GM12878 (cell line): ENCODE measurements at regions not wholly inside any gene's neighbourhood (a gene's known extent, or its start where the extent isn't known, plus 50 kb on each side); places are given as distances from the start of the nearest gene placed in this dataset.

Source experiments
- ATAC-seq: fragments of 200-7000 bp; cut with Tn5 transposase; 3 replicates; pipeline ENCODE4 v1.9.1; 2020; ENCODE audit warnings: mild to moderate bottlenecking, moderate library complexity
- BruUV-seq: library from RNA; stranded (reverse); fragments of 400-500 nt; replicated peaks from 2 replicates; lab custom pipeline; 2021; lab: Mats Ljungman, UMichigan
- CTCF ChIA-PET: fragments of 300-600 bp; sonication (Branson Sonifier 250); formaldehyde crosslinking; extraction: SDS; loops from one replicate; lab custom pipeline; 2021; ENCODE audit warnings: inconsistent platforms; lab: Yijun Ruan, JAX
- POLR2A ChIA-PET: fragments of 350-600 bp; formaldehyde crosslinking; extraction: SDS; loops from one replicate; lab custom pipeline; 2021; ENCODE audit warnings: inconsistent platforms; lab: Charles Lee
- RAD21 ChIA-PET: fragments of 300-600 bp; sonication (Branson Sonifier 250); formaldehyde crosslinking; loops from one replicate; lab custom pipeline; 2023; ENCODE audit warnings: antibody characterized with exemption; ENCODE audit not compliant: unreplicated experiment; lab: Charles Lee
- SMC1A ChIA-PET: fragments of 300-600 bp; sonication (Branson Sonifier 250); formaldehyde crosslinking; loops from one replicate; lab custom pipeline; 2023; ENCODE audit not compliant: unreplicated experiment, uncharacterized antibody; lab: Charles Lee
- DNase-seq: peaks from one replicate; pipeline ENCODE4 v3.0.0-alpha.2; 2011; ENCODE audit warnings: low read depth, low spot score
- FAIRE-seq: peaks from 3 replicates; lab custom pipeline; 2011; peaks lifted over from hg19 to GRCh38; lab: Jason Lieb, UNC
- H2AFZ ChIP-seq: 2 replicates; pipeline ENCODE4 v1.6.0; 2011; ENCODE audit warnings: low read depth, low read length, control low read depth; ENCODE audit not compliant: control insufficient read depth
- H3K27ac ChIP-seq: 2 replicates; pipeline ENCODE4 v1.5.1; 2011; ENCODE audit warnings: control low read depth; ENCODE audit not compliant: control insufficient read depth, insufficient read depth
- H3K27me3 ChIP-seq, 2 experiments: replicated peaks in 1 of 2; 2 replicates each; pipeline versions ENCODE4 v1.6.0 to v1.6.1; 2011; ENCODE audit warnings: low read length in 1 of 2; ENCODE audit not compliant: control insufficient read depth in 2 of 2, insufficient read depth in 2 of 2
- H3K36me3 ChIP-seq, 2 experiments: 2 replicates each; pipeline ENCODE4 v1.5.1; 2011; ENCODE audit warnings: low read length in 1 of 2; ENCODE audit not compliant: control insufficient read depth in 2 of 2, insufficient read depth in 2 of 2
- H3K4me1 ChIP-seq: 2 replicates; pipeline ENCODE4 v1.6.1; 2011; ENCODE audit warnings: mild to moderate bottlenecking, low read length, moderate library complexity, mixed read lengths; ENCODE audit not compliant: control insufficient read depth, insufficient read depth
- H3K4me2 ChIP-seq: 2 replicates; pipeline ENCODE4 v1.6.0; 2011; ENCODE audit warnings: control low read depth; ENCODE audit not compliant: control insufficient read depth, insufficient read depth
- H3K4me3 ChIP-seq: fragments of 200-600 bp; sonication (generic); 2 replicates; pipeline ENCODE4 v1.5.1; 2016
- H3K79me2 ChIP-seq: 2 replicates; pipeline ENCODE4 v1.6.0; 2011; ENCODE audit warnings: low read length; ENCODE audit not compliant: control insufficient read depth, insufficient read depth
- H3K9ac ChIP-seq: 2 replicates; pipeline ENCODE4 v1.8.0; 2011; ENCODE audit warnings: low read length, control low read depth, mixed read lengths; ENCODE audit not compliant: control insufficient read depth, insufficient read depth
- H3K9me3 ChIP-seq: replicated peaks from 3 replicates; pipeline ENCODE4 v1.5.1; 2011; ENCODE audit warnings: mild to moderate bottlenecking, low read length; ENCODE audit not compliant: control insufficient read depth, insufficient read depth
- H4K20me1 ChIP-seq: 2 replicates; pipeline ENCODE4 v1.6.0; 2011; ENCODE audit not compliant: control insufficient read depth, insufficient read depth
- CEBPZ ChIP-seq: fragments of 150-350 bp; IDR thresholded peaks from 2 replicates; pipeline ENCODE4 v1.6.1; 2016; ENCODE audit warnings: low read depth, low read length
- CHD4 ChIP-seq: fragments of 200-600 bp; sonication (generic); IDR thresholded peaks from 2 replicates; pipeline ENCODE4 v1.6.1; 2016; ENCODE audit warnings: mild to moderate bottlenecking
- CREM ChIP-seq: IDR thresholded peaks from 2 replicates; pipeline ENCODE4 v1.6.1; 2014; ENCODE audit warnings: antibody characterized with exemption, low read depth
- GABPA ChIP-seq: IDR thresholded peaks from 2 replicates; pipeline ENCODE4 v1.6.1; 2014; ENCODE audit warnings: antibody characterized with exemption, low read depth, mild to moderate bottlenecking, inconsistent platforms
- KLF5 ChIP-seq: fragments of 450-650 bp; IDR thresholded peaks from 2 replicates; pipeline ENCODE4 v1.6.1; 2014; ENCODE audit warnings: mild to moderate bottlenecking; ENCODE audit not compliant: partially characterized antibody
- MTA2 ChIP-seq: fragments of 450-650 bp; IDR thresholded peaks from 2 replicates; pipeline ENCODE4 v1.6.1; 2016; ENCODE audit warnings: low read depth, mild to moderate bottlenecking, moderate library complexity
- MYB ChIP-seq: fragments of 150-350 bp; IDR thresholded peaks from 2 replicates; pipeline ENCODE4 v1.6.1; 2014; ENCODE audit warnings: mild to moderate bottlenecking, low read depth, low read length, borderline replicate concordance
- NFIC ChIP-seq: IDR thresholded peaks from 2 replicates; pipeline ENCODE4 v1.6.1; 2012; ENCODE audit warnings: low read depth, mild to moderate bottlenecking, inconsistent platforms, low read length, moderate library complexity
- NKRF ChIP-seq: fragments of 450-650 bp; conservative IDR thresholded peaks from 2 replicates; pipeline ENCODE4 v1.6.1; 2017; ENCODE audit warnings: mild to moderate bottlenecking, moderate library complexity
- NR2C1 ChIP-seq: fragments of 450-650 bp; IDR thresholded peaks from 2 replicates; pipeline ENCODE4 v1.6.1; 2017; ENCODE audit warnings: antibody characterized with exemption, mild to moderate bottlenecking, moderate library complexity
- NR2F1 ChIP-seq: fragments of 450-650 bp; conservative IDR thresholded peaks from 2 replicates; pipeline ENCODE4 v1.6.1; 2017; ENCODE audit warnings: mild to moderate bottlenecking
- NRF1 ChIP-seq: conservative IDR thresholded peaks from 2 replicates; pipeline ENCODE4 v1.6.1; 2011; ENCODE audit warnings: mild to moderate bottlenecking, low read depth, low read length, improper control_type of control experiment
- PKNOX1 ChIP-seq: fragments of 450-650 bp; IDR thresholded peaks from 2 replicates; pipeline ENCODE4 v1.6.1; 2016; ENCODE audit warnings: mild to moderate bottlenecking
- SMC3 ChIP-seq: IDR thresholded peaks from 2 replicates; pipeline ENCODE4 v1.6.1; 2011; ENCODE audit warnings: low read length, improper control_type of control experiment, borderline replicate concordance
- TARDBP ChIP-seq: IDR thresholded peaks from 2 replicates; pipeline ENCODE4 v1.6.1; 2016; ENCODE audit warnings: borderline replicate concordance
- in situ Hi-C: fragments of 300-500 bp; cut with MboI; formaldehyde crosslinking; loops from 9 replicates; pipeline ENCODE4 v1.14.3; 2018; ENCODE audit warnings: mixed read lengths
- intact Hi-C: fragments of 100-400 bp; cut with micrococcal nuclease; formaldehyde crosslinking; loops from one replicate; pipeline ENCODE4 v1.14.2; 2022; ENCODE audit not compliant: unreplicated experiment

GRCh38 chrX:16039363-16039762, 84.0 kb upstream of the GRPR start:
- no peaks in the 10 kb centered on the region for H3K79me2 ChIP-seq
- peak; percentile 77 for ATAC-seq
- TF ChIP-seq NRF1 (no peak), NFIC (no peak; the same call in 1 of the 2 replicates), KLF5 (no peak), MTA2 (no peak), CEBPZ (no peak), SMC3 (no peak), GABPA (0 out of 2 replicates have a peak, but pooled peaks have one; percentile 4), CHD4 (no peak), MYB (no peak), NKRF (no peak), NR2C1 (no peak), NR2F1 (no peak), TARDBP (no peak), PKNOX1 (0 out of 2 replicates have a peak, but pooled peaks have one; percentile 21), CREM (no peak)
- no peaks in the 10 kb centered on the region for H4K20me1 ChIP-seq
- no peaks in the 10 kb centered on the region for H3K9me3 ChIP-seq
- no peaks in the 10 kb centered on the region for H3K27me3 ChIP-seq
- H3K4me1 ChIP-seq, result peaks cover 3% of the 10 kb centered on the region; the same call in 1 of the 2 replicates
- FAIRE-seq, result no peak
- ChIA-PET RAD21 (interaction anchor here (1.7 kb wide), 1 partner anchor 223 kb away, joined by 3 read pairs; no protein-coding TSS in a partner anchor), CTCF (interaction anchor here (1.0 to 2.1 kb wide), 3 partner anchors 15 to 98 kb away, joined by 3 to 8 read pairs (median 3); partner anchors contain the start of gene GRPR), POLR2A (no interaction called here), SMC1A (interaction anchor here (0.8 to 2.6 kb wide), 9 partner anchors 15 to 99 kb away, joined by 3 to 16 read pairs (median 3); partner anchors contain the start of gene GRPR)
- H3K4me2 ChIP-seq, result no peak overlapping the region
- DNase-seq, result no peak
- H3K9ac ChIP-seq, result no peak overlapping the region
- H3K27ac ChIP-seq, result peak overlapping the region; percentile 4; the same call in 1 of the 2 replicates
- no TSS peak for BruUV-seq
- H2AFZ ChIP-seq, result no peak overlapping the region
- in situ Hi-C loops, result no loop called here
- no peak overlapping the region for H3K4me3 ChIP-seq
- intact Hi-C loops, result loop anchor here (5.0 kb wide), 1 partner anchor 83 kb away; the partner anchor contains the start of gene GRPR
- no peaks in the 10 kb centered on the region for H3K36me3 ChIP-seq
